GM19239 (cell line): ENCODE measurements at regions not wholly inside any gene's neighbourhood (a gene's known extent, or its start where the extent isn't known, plus 50 kb on each side); places are given as distances from the start of the nearest gene placed in this dataset.
"Not testable (repeated sequence)": the region's sequence is repeated elsewhere in the genome, so short reads cannot be mapped to it uniquely, and the experiment has no call there.

Experiments used
- DNase-seq: peaks from one replicate; pipeline ENCODE4 v3.0.0; 2011; ENCODE audit warnings: low spot score; ENCODE audit not compliant: insufficient read length
- FAIRE-seq: peaks from 2 replicates; lab custom pipeline; 2011; peaks lifted over from hg19 to GRCh38; lab: Jason Lieb, UNC

DNA sequence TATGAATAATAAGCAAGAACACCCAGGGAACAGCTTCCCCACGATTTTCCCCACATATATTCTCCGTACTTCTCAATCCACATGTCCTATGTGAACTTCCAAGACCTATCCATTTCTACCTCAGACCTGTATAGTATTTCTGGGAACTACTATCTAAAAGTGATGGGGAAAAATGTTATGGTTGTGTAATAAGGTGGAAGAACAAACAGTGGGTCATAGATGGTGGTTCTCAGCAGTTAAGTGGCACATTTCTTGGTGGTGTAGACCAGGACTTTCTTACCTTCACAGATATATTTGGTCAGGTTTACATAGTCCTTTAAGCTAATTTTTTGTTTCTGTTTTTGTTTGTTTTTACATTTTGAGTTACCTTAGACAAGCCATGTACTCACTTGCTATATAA lies 675.1 kb downstream of the GBE1 start:
- DNase-seq (no peak), FAIRE-seq (no peak)

DNA sequence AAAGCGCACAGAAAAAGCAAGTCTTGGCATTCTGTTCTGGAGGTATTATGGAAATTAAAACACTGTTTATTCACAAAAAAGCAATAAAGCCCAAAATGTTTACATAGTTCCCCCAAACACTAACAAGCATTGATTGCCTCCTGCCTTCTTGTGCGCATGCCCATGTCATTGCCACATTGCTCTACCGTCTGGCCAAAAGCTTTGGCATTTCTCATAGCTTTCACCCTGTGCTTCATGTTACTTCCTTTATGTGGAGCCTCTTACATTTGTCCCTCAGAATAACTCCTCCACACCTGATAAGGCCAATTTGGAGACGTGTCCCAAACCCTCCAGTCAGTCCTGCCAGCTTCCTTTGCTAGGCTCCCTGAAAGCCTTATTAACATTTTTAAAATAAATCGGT lies 680.8 kb downstream of the GBE1 start:
- DNase-seq (no peak), FAIRE-seq (no peak)

DNA sequence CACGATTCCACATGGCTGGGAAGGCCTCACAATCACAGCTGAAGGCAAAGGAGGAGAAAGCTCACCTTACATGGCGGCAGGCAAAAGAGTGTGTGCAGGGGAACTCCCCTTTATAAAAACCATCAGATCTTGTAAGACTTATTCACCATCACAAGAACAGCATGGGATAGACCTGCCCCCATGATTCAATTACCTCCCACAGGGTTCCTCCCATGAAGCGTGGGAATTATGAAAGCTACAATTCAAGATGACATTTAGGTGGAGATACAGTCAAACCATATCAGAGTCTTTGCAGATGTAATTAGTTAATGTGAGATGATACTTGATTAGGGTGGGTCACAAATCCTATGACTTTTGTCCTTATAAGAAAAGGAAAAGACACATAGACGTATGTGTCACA lies 688.9 kb downstream of the GBE1 start:
- DNase-seq (no peak), FAIRE-seq (no peak)

DNA sequence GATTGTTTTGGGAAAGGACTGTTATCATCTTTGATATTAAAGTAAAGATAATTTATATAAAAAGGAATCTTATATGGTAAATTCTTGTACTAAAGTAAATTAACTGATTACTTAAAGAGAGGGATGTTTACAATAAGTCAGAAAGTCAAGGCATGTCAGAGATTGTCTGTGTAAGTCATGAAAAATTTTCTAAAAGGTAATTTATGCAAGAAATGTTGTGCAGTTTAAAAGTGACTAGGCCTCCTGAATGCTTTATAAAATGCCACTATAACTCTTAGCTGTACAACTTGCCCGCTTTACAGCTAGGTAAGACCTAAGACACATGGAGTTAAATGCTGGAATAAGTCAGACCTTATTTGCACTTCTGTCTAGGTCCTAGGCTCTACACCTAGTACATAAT lies 692.9 kb downstream of the GBE1 start:
- DNase-seq (no peak), FAIRE-seq (no peak)

DNA sequence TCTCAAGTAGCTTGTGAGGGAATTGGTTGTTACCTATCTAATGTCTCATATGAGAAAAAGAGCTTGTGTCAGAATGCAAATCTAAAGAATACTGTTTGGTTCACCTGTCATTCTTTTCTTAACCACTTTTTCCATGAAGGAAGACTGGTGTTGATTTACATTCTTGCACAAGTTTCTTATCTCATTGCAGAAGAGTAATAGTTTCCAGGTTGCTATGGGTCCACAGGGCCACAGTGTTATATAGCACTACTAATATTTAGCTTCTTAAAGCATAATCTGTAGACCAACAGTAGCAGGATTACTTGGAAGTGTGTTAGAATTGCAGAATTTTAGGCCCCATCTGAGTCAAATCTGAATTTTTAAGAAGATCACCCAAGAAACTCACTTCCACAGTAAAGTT lies 697.5 kb downstream of the GBE1 start:
- FAIRE-seq = no peak
- DNase-seq = no peak

DNA sequence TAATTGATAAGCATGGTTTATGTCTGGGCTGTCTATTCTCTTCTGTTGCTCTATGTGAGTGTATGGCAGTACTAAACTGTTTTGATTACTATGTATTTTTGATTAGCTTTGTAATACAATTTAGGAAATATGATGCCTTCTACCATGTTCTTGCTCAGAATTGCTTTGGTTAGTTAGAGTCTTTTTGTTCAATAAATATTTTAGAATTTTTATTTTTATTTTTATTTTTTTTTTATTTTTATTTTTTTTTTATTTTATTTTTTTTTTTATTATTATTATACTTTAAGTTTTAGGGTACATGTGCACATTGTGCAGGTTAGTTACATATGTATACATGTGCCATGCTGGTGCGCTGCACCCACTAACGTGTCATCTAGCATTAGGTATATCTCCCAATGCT lies 710.3 kb downstream of the GBE1 start:
- FAIRE-seq, DNase-seq: not testable (repeated sequence)

DNA sequence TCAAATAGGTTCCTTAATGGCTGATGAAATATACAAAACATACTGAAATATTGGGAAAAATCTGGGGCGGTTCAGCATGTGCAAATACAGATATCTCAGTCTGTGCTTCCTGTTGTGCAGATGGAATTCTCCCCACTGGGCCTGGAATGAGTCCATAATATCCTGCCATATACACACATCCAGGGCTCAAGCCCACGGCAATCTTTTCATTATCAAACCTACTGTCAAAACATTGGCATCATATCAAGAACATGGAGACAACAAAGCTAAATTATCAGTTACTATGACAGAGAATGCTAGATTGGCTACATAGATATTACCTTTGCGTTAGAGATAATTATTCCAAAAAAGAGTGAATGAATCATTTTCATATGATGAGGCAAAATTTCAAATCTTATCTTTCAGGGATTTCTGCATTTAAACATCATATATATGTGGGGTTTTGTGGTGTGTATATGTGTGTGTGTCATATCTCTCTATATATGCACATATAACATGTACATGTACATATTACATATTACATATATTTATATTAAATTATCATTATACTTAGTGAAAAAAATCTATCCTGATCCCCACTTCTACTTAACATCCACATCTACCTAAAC lies 713.3 kb downstream of the GBE1 start:
- no peak for DNase-seq

DNA sequence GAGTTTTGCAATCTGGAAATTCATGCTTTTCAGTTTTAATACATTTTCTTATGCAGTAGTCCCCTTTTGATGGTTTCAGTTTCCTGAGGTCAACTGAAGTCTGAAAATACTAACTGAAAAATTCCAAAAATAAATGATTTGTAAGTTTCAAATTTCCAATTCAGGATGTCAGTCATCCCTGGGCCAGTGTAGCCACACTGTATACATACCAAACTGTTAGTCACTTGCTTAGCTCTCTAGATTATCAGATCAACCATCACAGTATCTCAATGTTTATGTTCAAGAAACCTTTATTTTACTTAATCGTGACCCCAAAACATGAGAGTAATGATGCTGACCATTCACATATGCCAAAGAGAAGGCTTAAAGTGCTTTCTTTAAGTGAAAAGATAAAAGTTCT lies 715.5 kb downstream of the GBE1 start:
- no peak for DNase-seq
- FAIRE-seq = no peak

More for the DNA sequence above, 713.3 kb downstream of the GBE1 start:
- no peak for FAIRE-seq

DNA sequence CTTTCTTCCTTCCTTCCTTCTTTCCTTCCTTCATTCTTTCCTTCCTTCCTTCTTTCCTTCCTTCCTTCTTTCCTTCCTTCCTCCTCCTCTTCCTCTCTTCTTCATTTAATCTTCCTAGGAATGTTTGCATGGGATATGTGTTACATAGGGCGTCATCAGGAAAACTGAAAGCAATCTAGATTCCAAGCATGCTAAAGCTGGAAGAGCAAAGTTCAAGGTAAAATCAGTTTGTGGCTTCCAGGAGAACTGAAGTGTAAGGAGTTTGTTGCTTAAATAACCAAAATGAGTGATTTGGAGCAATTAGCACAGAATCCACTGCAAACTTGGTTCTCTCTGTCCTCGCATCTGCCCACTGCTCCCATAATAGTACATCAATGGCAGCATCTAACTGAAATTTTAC lies 716.2 kb downstream of the GBE1 start:
- DNase-seq (no peak), FAIRE-seq (no peak)

DNA sequence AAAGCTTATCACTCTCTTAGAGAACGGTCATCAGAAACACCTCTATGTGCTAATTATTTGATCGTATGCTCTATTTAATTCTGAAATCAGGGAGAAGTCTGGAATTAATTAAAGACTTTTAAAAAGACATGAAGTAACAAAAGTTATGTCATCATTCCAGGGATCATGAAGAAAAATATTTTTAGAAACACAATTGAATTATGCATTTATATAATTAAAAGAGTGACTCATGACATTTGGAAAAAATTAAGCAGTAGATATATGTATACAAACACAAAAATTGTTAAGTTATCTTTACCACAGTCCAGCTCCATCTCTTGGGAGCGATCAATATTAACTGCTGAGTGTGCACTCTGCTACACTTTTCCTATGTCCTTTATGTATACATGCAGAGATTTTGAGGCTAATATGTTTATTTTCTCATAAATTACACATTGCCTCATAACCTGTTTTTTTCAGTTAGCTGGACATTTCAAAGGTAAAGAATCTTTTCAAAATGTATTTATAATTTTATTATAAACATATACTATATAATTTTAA lies 717.7 kb downstream of the GBE1 start:
- FAIRE-seq = no peak
- DNase-seq = no peak

DNA sequence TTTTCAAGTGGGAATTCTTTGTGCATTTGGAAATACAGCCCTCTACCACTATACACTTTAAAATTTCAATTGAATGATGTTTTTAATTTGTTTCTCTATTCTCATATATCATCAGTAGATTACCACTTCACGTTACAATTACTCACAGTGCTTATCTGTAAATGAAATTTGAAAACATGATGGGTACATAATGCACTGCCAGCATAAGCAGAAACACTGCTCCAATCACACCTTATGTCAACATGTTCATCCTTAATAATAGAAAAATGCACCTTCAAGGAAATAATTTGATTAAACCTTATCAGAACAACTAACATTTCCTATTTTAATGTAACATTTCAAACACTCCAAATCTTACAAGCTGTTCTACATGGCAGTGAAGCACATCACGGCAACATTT lies 718.4 kb downstream of the GBE1 start:
- DNase-seq (no peak), FAIRE-seq (no peak)

DNA sequence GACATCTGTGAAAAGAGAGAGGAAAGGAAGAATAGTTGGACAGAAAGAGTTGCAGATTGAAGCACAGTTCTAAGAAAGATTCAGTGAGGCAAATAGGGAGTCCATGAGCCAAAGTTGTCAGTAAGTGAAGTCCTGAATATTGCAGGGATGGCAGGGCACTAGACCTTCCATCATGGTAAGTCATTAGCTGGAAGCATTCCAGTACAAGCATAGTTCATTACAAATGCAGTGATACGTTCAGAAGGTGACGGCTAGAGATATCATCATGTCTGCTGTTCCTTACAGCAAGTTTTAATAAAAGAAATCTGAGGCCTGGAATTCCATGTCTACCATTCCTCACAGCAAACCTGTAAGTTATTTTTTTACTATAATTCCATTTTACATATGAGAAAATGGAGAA lies 720.1 kb downstream of the GBE1 start:
- FAIRE-seq (no peak), DNase-seq (no peak)

DNA sequence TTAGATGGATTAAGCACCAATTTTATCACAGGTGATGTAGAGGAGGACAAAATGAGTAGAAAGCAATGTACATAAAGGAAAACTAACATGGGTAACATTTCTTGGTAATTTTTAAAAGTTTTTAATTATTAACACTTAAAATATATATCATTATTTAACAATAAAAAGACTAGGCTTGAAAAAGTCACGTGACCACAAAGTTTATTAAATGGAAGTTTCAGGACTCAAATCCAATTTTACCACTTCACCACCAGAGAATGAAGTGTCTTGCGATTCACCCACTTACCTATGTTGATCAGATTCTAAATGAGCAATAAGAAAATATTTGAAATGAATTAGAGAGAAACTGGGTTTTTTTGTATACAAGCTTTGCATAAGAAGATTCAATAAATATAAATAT lies 721.3 kb downstream of the GBE1 start:
- FAIRE-seq = no peak
- no peak for DNase-seq

DNA sequence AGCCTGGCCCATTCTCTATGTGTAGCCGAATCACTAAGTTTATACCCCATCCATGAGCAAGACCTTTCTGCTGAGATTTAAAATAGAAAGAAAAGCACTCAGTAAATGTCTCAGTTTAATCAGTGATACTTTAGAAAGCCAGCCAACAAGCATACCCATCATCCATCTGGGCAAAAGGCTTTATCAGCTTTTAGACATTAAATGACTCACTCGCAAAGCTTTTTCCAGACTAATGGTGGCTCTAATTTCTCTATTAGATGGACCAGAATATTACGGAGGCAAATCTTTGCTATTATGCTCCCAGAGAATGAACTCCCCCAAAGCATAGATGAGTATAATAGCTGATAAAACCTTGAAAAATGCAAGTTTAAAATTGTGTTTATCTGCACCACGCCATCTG lies 727.8 kb downstream of the GBE1 start:
- FAIRE-seq (no peak), DNase-seq (no peak)

DNA sequence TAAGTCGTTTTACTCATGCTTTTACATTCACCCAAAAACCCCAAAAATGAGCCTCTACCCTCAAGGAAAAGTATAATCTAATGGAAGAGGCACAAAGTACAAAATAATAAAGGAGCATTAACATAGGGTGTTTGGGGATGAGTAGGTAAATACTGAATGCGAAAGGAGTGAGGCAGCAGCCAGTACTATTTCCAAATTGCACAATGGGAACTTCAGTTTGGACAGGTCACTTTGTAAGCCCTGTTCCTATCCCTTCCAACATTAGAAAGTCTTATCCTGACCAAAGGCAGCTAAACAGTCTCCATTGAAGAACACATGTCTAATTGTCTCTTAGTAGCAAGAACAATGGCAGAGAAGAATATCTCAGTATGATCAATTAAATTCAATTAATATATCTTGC lies 728.3 kb downstream of the GBE1 start:
- no peak for FAIRE-seq
- no peak for DNase-seq

DNA sequence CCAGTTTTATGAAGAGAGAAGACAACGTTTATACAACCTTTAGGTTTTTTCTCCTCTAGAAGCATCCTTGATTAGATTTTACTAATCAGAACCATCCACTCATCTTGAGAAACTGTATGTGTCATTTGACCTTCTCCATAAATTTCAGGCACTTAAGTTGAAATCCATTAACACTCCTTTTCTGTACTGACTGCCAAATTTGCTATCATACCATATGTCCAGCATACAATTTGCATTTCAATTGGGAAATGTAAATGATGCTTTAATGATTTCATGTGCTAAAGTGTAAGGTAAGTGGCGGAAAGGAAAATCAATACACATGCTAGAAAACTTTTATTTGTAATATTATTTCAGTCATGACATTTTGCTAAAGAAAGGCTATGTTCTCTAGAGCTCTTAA lies 731.6 kb downstream of the GBE1 start:
- no peak for DNase-seq
- no peak for FAIRE-seq

DNA sequence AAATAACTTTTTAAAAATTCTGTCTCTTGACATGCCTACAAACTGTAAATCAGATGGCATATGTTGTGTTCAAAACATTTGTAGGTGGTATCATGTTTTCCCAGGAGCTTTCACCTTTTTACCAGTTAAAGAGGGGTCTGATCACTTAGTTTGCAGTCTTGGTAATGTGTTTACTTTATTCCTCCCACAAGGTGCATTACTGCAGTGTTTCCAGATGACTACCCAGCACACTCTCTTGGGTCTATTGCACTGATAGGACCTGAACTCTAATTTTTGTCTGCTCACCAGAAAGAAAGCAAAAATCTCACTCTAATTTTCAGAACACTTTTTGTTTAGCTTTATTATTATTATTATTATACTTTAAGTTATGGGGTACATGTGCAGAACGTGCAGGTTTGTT lies 734.1 kb downstream of the GBE1 start:
- no peak for DNase-seq
- FAIRE-seq = no peak

DNA sequence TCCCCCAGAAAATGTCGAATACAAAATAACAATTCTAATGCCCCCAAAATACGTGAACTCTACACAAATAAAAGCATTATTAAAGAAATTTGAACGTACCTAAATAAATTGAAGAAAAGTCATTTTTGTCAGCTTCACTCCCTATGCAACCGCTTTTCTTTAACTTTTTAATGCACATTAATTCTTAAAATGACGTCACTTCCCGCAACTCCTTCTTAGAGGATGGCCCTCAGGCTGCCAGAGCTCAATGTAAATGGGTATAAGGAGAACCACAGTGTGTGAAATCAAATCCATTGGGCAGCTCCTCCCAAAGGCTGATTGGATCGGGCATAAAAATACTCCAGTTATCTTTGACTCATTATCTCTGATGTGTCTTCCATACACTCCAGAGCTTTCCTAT lies 736.9 kb downstream of the GBE1 start:
- DNase-seq = no peak
- FAIRE-seq = no peak

DNA sequence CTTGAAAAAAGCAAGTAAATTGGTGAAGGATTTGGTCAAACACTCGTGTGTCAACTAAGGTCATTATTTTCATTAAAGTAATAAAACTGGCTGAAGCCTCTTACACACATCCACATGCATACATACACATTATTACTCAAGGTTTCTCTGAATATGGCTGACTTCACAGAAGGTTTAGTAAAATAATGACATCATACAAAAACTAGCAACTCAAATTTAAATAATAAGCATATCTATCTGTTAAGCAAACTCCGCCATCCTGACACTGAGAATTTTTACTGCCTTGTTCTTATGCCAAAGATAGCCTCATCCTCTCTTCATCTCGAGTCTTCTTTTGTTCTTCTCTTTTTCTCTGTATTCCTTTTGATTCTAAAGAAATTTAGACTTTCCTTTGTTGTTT lies 739.1 kb downstream of the GBE1 start:
- FAIRE-seq = no peak

DNA sequence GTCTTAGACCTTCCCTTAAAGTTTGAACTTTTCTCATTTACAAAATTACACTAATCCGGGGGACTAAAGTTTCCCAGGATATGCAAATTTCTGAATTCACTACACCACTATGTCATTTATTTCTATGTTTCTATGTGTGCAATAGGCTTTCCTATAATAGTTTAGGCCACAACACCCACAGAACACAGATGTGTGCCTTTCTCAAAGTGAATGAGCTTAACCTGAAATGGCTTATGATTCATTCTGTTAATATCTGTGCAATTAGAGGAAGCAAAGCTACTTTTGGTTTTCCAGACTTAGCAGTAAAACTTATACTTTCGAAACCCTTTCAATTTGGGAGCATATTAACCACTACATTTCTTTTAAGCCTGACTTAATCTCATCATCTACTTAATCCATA lies 748.1 kb downstream of the GBE1 start:
- DNase-seq (no peak), FAIRE-seq (no peak)

More for the DNA sequence above, 739.1 kb downstream of the GBE1 start:
- DNase-seq = no peak

DNA sequence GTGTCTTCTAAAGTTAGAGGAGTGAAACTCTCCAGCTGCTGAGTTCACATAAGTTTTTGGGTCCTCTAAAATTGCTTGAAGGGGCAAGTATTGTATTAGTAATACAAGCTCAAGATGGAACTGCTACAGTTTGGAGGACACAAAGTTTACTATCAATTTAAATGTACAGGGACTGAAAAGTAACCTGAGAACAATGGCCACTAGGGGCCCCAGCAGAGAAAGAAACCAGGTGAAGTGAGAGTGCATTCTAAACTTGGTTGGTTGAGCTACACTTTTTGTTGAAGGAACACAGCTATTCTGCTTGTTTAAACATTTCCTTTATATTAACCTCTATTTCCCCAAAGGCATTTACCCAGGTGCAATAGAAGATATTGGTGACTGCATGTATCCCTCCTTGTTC lies 755.5 kb downstream of the GBE1 start:
- FAIRE-seq (no peak), DNase-seq (no peak)

DNA sequence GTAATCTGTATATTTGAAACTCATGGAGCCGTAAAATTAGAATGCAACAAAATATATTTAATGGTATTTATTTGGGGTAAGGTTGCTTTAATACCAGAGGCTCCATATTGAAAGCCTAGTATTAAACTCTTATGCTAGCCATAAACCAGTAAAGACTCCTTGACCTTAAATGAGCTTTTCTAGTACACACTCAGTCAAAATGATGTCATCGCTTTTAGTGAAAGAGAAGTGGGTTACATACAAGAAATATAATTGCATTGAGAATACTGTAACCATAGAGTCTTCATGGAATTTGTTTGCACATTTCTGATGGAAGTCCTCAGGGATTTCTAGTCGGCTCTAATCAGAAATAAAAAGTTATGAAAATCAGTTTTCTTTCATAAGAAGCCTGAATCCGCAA lies 757.6 kb downstream of the GBE1 start:
- no peak for DNase-seq
- FAIRE-seq = no peak
